CD4-positive, CD25-positive, alpha-beta regulatory T cell (primary cell): ENCODE measurements at regions not wholly inside any gene's neighbourhood (a gene's known extent, or its start where the extent isn't known, plus 50 kb on each side); places are given as distances from the start of the nearest gene placed in this dataset.
A peak's percentile ranks its signal among the peaks of the same experiment; 100 is the strongest.

ENCODE experiments used
- ATAC-seq, 2 donors: fragments of 150-1000 bp; cut with Tn5 transposase; one replicate each; pipeline ENCODE4 v1.10.0; 2021; ENCODE audit warnings: low read depth in 2 of 2, moderate number of reproducible peaks in 2 of 2, moderate library complexity in 1 of 2
- DNase-seq, 3 donors: peaks; one replicate each; pipeline versions ENCODE4 v3.0.0 to v3.0.0-alpha.2; 2012 to 2022; ENCODE audit warnings: mixed read lengths in 1 of 3
- H3K27ac ChIP-seq: one replicate; pipeline ENCODE4 v1.7.0; 2013; ENCODE audit warnings: mild to moderate bottlenecking, low read length; ENCODE audit not compliant: insufficient read depth, poor library complexity, severe bottlenecking
- H3K27me3 ChIP-seq: one replicate; pipeline ENCODE4 v1.7.0; 2013; ENCODE audit warnings: low read length; ENCODE audit not compliant: control insufficient read depth, insufficient read depth
- H3K36me3 ChIP-seq: one replicate; pipeline ENCODE4 v1.7.0; 2013; ENCODE audit warnings: mild to moderate bottlenecking, low read length, moderate library complexity; ENCODE audit not compliant: control insufficient read depth, insufficient read depth
- H3K4me1 ChIP-seq: 2 replicates; pipeline ENCODE4 v1.7.0; 2013; ENCODE audit warnings: mild to moderate bottlenecking, low read length; ENCODE audit not compliant: insufficient read depth, control insufficient read depth, poor library complexity, severe bottlenecking
- H3K4me3 ChIP-seq: one replicate; pipeline ENCODE4 v1.7.0; 2013; ENCODE audit warnings: low read depth, mild to moderate bottlenecking, low read length, moderate library complexity
- H3K9me3 ChIP-seq, 2 experiments: 1 replicate in 1 of 2; 2 replicates in 1 of 2; pipeline ENCODE4 v1.7.0; 2013; ENCODE audit warnings: low read length in 2 of 2, mild to moderate bottlenecking in 1 of 2, moderate library complexity in 1 of 2; ENCODE audit not compliant: control insufficient read depth in 2 of 2
- H3K27ac Mint-ChIP-seq, 3 donors: one replicate each; pipeline ENCODE4 v1.8.0; 2020 to 2022; ENCODE audit warnings: mild to moderate bottlenecking in 3 of 3, mixed read lengths in 3 of 3, moderate library complexity in 2 of 3
- H3K27me3 Mint-ChIP-seq: one replicate; pipeline ENCODE4 v1.8.0; 2022; ENCODE audit warnings: mild to moderate bottlenecking, mixed read lengths
- H3K36me3 Mint-ChIP-seq: one replicate; pipeline ENCODE4 v1.8.0; 2020; ENCODE audit warnings: mixed read lengths
- H3K4me1 Mint-ChIP-seq, 4 donors: one replicate each; pipeline ENCODE4 v1.8.0; 2020 to 2022; ENCODE audit warnings: mixed read lengths in 4 of 4, mild to moderate bottlenecking in 1 of 4
- H3K4me3 Mint-ChIP-seq, 4 donors: one replicate each; pipeline ENCODE4 v1.8.0; 2020 to 2022; ENCODE audit warnings: mild to moderate bottlenecking in 4 of 4, mixed read lengths in 4 of 4, moderate library complexity in 3 of 4
- H3K9me3 Mint-ChIP-seq, 7 donors: one replicate each; pipeline ENCODE4 v1.8.0; 2020 to 2022; ENCODE audit warnings: mixed read lengths in 7 of 7, mild to moderate bottlenecking in 3 of 7, moderate library complexity in 2 of 7

DNA sequence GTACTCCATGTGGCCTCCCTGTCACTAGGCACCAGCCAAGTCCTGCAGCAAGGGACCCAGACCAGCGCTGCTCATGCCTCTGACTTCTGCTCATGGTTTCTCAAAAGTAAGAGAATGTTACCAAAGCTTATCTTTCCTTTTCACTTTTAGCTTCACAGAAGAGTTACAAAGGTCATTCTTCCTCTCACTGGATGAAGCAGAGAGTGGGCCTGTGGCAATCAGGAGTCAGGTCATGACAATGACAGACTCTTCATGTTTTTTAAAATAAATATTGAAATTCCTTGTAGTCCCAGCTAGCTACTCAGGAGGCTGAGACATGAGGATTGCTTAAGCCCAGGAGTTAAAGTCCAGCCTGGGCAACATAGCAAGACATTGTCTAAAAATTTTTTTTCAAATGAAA is 126.1 kb downstream of the OSR1 start:
- no peak for ATAC-seq
- Histone ChIP-seq H3K27me3 (no peaks in the 10 kb centered on the region), H3K9me3 (no peaks in the 10 kb centered on the region), H3K36me3 (no peaks in the 10 kb centered on the region), H3K4me1 (no peaks in the 10 kb centered on the region), H3K27ac (no peak overlapping the region), H3K4me3 (no peak overlapping the region)
- no peak for DNase-seq
- Mint-ChIP-seq H3K27me3 (no peaks in the 10 kb centered on the region), H3K27ac (peak overlapping the region in 1 of 3 donors; percentile 68), H3K9me3 (no peaks in the 10 kb centered on the region), H3K4me3 (no peak overlapping the region), H3K36me3 (no peaks in the 10 kb centered on the region), H3K4me1 (no peaks in the 10 kb centered on the region)

DNA sequence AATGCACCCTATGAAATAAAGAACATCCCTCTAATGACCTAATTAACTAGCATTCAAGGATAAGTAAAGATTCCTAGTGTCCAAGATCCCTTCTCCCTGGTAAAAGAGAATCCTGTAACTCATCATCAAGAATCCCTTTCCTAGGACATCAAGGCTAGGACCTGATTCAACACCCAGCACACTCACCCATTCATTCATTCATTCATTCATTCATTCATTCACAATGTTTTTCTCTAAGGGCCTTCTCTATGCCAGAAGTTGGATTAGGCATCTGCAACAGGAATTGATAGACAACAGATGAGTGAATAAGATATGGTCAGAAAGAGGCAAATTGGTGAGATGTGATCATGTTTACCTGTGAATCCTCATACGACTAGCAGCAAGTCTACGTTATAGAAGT is 126.8 kb downstream of the OSR1 start:
- H3K4me1 ChIP-seq = no peaks in the 10 kb centered on the region
- no peaks in the 10 kb centered on the region for H3K36me3 Mint-ChIP-seq
- no peaks in the 10 kb centered on the region for H3K9me3 Mint-ChIP-seq
- no peak overlapping the region for H3K4me3 ChIP-seq
- H3K27me3 Mint-ChIP-seq = no peaks in the 10 kb centered on the region
- no peak overlapping the region for H3K27ac ChIP-seq
- ATAC-seq (no peak), DNase-seq (no peak)
- H3K4me1 Mint-ChIP-seq = no peaks in the 10 kb centered on the region
- H3K4me3 Mint-ChIP-seq = no peak overlapping the region
- no peaks in the 10 kb centered on the region for H3K27me3 ChIP-seq
- H3K36me3 ChIP-seq = no peaks in the 10 kb centered on the region
- no peaks in the 10 kb centered on the region for H3K9me3 ChIP-seq
- H3K27ac Mint-ChIP-seq = no peak overlapping the region

DNA sequence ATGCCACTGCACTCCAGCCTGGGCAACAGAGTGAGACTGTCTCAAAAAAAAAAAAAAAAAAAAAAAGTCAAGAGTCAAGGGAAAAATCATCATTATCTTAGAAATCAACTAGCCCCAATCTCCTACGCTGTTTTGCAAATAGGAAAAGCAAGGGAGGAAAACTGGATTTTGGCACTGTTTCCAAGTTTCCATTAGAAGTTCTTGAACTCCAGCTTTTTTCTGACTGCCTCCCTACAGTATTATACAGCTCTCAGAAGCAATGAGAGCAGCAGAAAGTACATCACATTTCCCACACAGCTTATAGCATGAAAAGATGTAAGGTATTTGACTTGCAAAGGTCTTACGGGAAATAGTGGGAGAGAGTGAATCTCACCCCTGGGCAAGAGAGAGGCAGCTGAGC is 127.8 kb downstream of the OSR1 start:
- no peaks in the 10 kb centered on the region for H3K36me3 Mint-ChIP-seq

DNA sequence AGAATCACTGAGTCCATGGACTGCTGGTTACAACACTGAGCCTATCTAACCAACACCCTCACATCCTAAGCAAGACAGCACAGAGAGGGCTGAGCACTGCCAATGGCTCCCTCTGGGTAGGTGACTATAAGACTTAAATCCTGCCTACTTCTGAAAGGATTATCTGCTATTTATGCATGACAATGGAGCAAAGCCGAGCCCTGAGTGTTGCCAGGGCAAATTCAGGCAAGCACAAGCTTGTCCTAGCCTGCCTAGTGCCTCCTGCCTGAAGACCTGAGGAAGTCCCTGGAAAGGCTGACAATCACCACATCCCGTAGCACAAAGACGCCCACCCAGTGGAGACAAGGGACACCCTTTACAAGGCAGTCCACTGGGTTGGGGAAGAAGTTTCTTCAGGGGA is 129.7 kb downstream of the OSR1 start:
- H3K4me1 Mint-ChIP-seq = no peaks in the 10 kb centered on the region
- Histone ChIP-seq H3K27me3 (no peaks in the 10 kb centered on the region), H3K4me3 (no peak overlapping the region), H3K4me1 (no peaks in the 10 kb centered on the region), H3K27ac (no peak overlapping the region), H3K9me3 (no peaks in the 10 kb centered on the region), H3K36me3 (no peaks in the 10 kb centered on the region)
- no peak overlapping the region for H3K4me3 Mint-ChIP-seq
- no peaks in the 10 kb centered on the region for H3K27me3 Mint-ChIP-seq
- no peaks in the 10 kb centered on the region for H3K36me3 Mint-ChIP-seq
- H3K9me3 Mint-ChIP-seq = no peaks in the 10 kb centered on the region
- no peak for DNase-seq
- no peak overlapping the region for H3K27ac Mint-ChIP-seq
- ATAC-seq = no peak

More for the DNA sequence above, 127.8 kb downstream of the OSR1 start:
- DNase-seq = no peak
- no peaks in the 10 kb centered on the region for H3K4me1 ChIP-seq
- no peaks in the 10 kb centered on the region for H3K36me3 ChIP-seq
- no peak overlapping the region for H3K27ac ChIP-seq
- H3K27me3 Mint-ChIP-seq = no peaks in the 10 kb centered on the region
- no peaks in the 10 kb centered on the region for H3K4me1 Mint-ChIP-seq
- no peaks in the 10 kb centered on the region for H3K9me3 Mint-ChIP-seq
- ATAC-seq = no peak
- H3K27ac Mint-ChIP-seq = no peak overlapping the region
- no peaks in the 10 kb centered on the region for H3K9me3 ChIP-seq
- no peak overlapping the region for H3K4me3 ChIP-seq
- H3K4me3 Mint-ChIP-seq = no peak overlapping the region
- H3K27me3 ChIP-seq = no peaks in the 10 kb centered on the region

DNA sequence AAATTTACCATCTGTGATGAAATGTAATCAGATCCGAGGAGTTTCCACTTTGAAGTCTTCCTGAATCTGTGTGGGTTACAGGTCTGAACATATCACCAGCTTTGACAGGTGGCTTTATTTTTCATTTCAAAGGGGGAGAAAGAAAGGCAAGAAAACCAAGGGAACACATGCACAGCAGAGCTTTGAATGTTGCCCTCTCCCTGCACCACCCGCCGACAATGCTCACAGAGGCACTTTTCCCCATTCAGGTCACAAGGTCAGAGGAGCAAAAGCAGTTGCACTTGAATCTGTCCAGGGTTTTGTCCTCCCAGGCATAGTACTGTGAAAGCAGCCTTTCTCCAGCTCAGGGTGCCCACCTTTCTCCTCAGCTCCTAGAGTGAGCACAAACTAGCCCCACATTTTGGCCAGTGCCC is 130.2 kb downstream of the OSR1 start:
- Histone ChIP-seq H3K27ac (no peak overlapping the region), H3K4me1 (no peaks in the 10 kb centered on the region), H3K27me3 (no peaks in the 10 kb centered on the region), H3K4me3 (no peak overlapping the region), H3K9me3 (no peaks in the 10 kb centered on the region), H3K36me3 (no peaks in the 10 kb centered on the region)
- Mint-ChIP-seq H3K36me3 (no peaks in the 10 kb centered on the region), H3K4me1 (no peaks in the 10 kb centered on the region), H3K9me3 (no peaks in the 10 kb centered on the region), H3K4me3 (no peak overlapping the region), H3K27ac (no peak overlapping the region), H3K27me3 (no peaks in the 10 kb centered on the region)
- ATAC-seq (no peak), DNase-seq (no peak)

DNA sequence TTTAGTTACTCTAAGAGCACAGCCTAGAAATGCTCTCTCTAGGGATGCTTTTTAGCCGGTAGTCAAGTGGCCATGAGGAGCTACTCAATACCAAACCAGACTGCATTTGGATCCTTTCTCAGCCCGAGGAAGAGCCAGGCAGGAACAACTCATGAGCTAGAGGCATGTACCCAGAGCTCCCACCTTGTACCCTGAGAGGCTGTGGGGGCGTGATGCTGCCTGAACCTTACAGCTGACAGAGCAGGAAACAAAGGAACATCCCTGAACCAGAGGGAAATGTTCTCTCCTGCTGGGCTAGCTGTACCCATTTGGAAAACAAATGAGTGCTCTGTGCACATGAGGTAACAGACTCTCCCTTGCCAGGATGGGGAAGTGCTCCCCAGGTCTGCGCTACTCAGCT is 131.6 kb downstream of the OSR1 start:
- H3K4me3 ChIP-seq = no peak overlapping the region
- H3K4me1 ChIP-seq = no peaks in the 10 kb centered on the region
- H3K27me3 ChIP-seq = no peaks in the 10 kb centered on the region
- Mint-ChIP-seq H3K4me3 (no peak overlapping the region), H3K27me3 (no peaks in the 10 kb centered on the region), H3K4me1 (no peaks in the 10 kb centered on the region), H3K27ac (peak overlapping the region in 1 of 3 donors; percentile 17), H3K9me3 (no peaks in the 10 kb centered on the region), H3K36me3 (no peaks in the 10 kb centered on the region)
- no peaks in the 10 kb centered on the region for H3K36me3 ChIP-seq
- no peak for DNase-seq
- no peak overlapping the region for H3K27ac ChIP-seq
- H3K9me3 ChIP-seq = no peaks in the 10 kb centered on the region
- ATAC-seq = no peak

DNA sequence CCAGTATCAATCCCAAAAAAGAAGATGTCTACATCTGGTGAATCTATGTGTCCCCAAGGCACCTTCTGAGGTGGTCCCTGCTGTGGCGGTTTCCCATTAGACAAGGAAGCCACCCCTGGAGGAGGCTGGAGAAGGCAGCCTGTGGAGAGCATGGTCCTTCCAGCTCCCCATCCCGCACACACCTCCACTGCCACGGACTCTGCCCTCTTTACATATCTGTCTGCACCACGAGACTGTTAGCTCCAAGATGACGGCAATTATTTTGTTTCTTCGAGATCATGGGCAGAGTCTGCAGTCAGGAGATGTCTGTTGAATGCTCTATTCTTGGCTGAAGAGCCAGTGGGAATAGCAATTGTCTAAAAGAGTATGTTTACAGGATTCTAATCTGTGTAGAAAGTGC is 132.0 kb downstream of the OSR1 start:
- no peaks in the 10 kb centered on the region for H3K4me1 Mint-ChIP-seq
- ATAC-seq = no peak

DNA sequence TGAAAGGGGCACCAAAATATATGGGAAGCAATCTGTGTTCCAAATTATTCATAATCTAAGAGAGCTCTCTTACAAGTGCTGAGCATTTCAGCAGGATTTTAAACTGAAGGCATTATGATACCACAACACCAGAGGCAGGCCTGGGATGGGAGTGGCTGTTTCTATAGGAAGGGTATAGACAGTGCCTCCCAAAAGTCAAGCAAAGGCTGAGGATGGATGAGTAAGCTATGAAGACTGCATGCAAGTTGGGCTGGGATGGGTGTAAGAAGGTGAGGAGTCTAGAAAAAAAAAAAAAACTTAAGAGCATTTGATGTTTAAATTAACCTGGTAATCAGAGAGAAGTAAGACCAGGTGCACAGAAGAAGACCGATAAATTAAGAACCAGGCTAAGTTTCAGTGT is 132.5 kb downstream of the OSR1 start:
- no peaks in the 10 kb centered on the region for H3K9me3 ChIP-seq
- ATAC-seq (no peak), DNase-seq (no peak)
- H3K27ac ChIP-seq = no peak overlapping the region
- H3K4me1 ChIP-seq = no peaks in the 10 kb centered on the region
- Mint-ChIP-seq H3K4me3 (no peak overlapping the region), H3K36me3 (no peaks in the 10 kb centered on the region), H3K27ac (no peak overlapping the region), H3K4me1 (no peaks in the 10 kb centered on the region), H3K9me3 (no peaks in the 10 kb centered on the region), H3K27me3 (no peaks in the 10 kb centered on the region)
- no peak overlapping the region for H3K4me3 ChIP-seq
- no peaks in the 10 kb centered on the region for H3K36me3 ChIP-seq
- no peaks in the 10 kb centered on the region for H3K27me3 ChIP-seq

More for the DNA sequence above, 132.0 kb downstream of the OSR1 start:
- Histone ChIP-seq H3K4me1 (no peaks in the 10 kb centered on the region), H3K9me3 (no peaks in the 10 kb centered on the region), H3K4me3 (no peak overlapping the region), H3K27ac (no peak overlapping the region), H3K36me3 (no peaks in the 10 kb centered on the region), H3K27me3 (no peaks in the 10 kb centered on the region)
- Mint-ChIP-seq H3K27ac (no peak overlapping the region), H3K36me3 (no peaks in the 10 kb centered on the region), H3K9me3 (no peaks in the 10 kb centered on the region), H3K27me3 (no peaks in the 10 kb centered on the region), H3K4me3 (no peak overlapping the region)
- DNase-seq = no peak
